Cardiac fibroblast (primary cell): ENCODE measurements at regions not wholly inside any gene's neighbourhood (a gene's known extent, or its start where the extent isn't known, plus 50 kb on each side); places are given as distances from the start of the nearest gene placed in this dataset.

Experiments used
- DNase-seq, 2 donors: peaks; one replicate each; pipeline versions ENCODE4 v3.0.0 to v3.0.0-alpha.2; 2010; ENCODE audit warnings: low read depth in 2 of 2
- H3K4me3 ChIP-seq, 2 donors: replicated peaks in 1 of 2; 1 replicate in 1 of 2; 2 replicates in 1 of 2; pipeline ENCODE4 v1.5.1; 2011; ENCODE audit warnings: low read depth in 2 of 2, low read length in 2 of 2, mild to moderate bottlenecking in 2 of 2, moderate library complexity in 1 of 2
- CTCF ChIP-seq: IDR thresholded peaks from one replicate; pipeline ENCODE4 v1.5.1; 2011; ENCODE audit warnings: low read depth, mild to moderate bottlenecking, low read length, inconsistent platforms

DNA sequence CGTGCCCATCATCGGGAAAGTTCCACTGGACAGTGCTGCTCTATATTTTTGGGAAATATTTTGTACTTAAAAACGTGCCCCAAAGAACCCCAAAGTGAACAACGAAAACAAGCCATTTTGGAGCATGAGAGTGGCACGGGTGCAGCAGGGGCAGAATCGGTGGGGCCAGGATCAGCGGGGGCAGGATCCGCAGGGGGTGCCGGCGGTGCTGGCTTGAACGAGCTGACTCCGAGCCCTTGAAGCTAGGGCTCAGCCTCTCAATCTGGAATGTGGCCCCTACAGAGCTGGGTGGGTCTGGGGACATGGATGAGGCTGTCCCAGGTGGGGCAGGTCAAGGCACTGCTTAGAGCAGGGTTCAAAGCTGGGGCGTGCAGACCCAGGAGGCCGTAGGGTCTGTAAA, 104.7 kb upstream of the COL5A1 start:
- no peak for DNase-seq
- TF ChIP-seq CTCF, result no peak
- no peak overlapping the region for H3K4me3 ChIP-seq

- DNase-seq, result no peak
- TF ChIP-seq CTCF, result no peak
- H3K4me3 ChIP-seq, result no peak overlapping the region
Observed at GRCh38 chr9:134537951-134538641, 103.5 kb upstream of the COL5A1 start.

DNA sequence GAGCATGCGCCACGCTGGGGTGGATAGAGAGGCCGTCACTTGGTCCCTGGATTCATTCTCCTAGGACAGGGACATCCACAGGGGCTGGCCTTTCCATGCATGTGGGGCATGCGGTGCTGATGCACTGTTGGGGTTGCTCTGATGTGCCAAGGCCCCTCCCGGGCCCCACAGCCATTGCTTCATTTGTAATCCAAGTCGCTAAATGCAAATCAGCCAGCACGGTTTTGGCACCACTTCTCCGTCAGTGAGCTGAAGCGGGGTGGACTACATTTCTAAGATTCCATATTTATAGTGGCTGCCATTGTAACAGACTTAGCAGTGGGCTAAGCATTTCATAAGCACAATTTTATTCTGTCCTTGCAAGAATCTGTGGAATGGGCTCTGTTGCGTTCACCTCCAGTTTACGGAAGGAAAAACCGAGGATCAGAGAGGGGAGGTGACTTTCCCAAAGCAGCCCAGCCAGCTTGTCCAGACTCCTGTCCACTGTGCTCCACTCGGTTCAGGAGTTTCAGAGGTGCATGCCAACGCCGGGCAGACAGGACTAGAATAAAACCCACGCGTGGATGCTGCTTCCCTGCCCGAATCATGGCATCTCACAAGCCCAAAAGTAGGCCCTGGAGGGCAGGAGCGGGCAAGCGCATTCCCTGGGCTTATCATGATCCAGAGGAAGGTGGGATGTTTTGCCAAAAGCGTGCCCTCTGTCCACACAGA, 102.6 kb upstream of the COL5A1 start:
- H3K4me3 ChIP-seq, result no peak overlapping the region
- no peak for DNase-seq
- TF ChIP-seq CTCF, result no peak

DNA sequence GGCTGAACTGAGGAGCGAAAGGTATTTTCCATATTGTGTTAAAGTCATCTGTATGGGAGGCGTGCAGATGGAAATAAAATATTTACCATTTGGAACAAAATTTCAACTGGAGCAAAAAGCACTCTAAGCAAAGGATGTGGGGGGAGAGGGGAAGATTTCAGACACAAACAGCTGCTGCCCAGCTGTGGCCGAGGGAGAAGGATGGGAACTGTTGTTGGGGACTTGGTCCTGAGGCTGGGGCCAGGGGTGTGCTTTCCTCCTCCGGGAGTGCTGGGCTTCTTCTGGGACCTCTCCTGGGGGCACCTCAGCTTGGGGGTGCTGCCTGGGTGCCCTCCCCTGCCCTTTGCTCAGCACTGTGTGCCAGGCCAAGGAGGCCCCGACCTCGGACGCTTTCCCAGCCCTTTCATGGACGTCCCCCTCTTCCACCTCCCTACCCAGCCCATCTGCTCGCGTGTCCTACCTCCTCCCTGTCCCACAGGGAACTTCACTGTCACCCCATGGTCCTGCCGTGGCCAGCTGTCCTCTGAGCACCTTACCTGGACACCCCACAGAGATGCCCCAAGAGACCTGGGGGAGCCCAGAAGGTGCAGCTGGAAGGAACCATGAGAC, 101.9 kb upstream of the COL5A1 start:
- H3K4me3 ChIP-seq, result no peak overlapping the region
- TF ChIP-seq CTCF, result no peak
- no peak for DNase-seq

GRCh38 chr9:134540276-134541096, 101.1 kb upstream of the COL5A1 start:
- TF ChIP-seq CTCF, result no peak
- no peak for DNase-seq
- H3K4me3 ChIP-seq, result no peak overlapping the region

DNA sequence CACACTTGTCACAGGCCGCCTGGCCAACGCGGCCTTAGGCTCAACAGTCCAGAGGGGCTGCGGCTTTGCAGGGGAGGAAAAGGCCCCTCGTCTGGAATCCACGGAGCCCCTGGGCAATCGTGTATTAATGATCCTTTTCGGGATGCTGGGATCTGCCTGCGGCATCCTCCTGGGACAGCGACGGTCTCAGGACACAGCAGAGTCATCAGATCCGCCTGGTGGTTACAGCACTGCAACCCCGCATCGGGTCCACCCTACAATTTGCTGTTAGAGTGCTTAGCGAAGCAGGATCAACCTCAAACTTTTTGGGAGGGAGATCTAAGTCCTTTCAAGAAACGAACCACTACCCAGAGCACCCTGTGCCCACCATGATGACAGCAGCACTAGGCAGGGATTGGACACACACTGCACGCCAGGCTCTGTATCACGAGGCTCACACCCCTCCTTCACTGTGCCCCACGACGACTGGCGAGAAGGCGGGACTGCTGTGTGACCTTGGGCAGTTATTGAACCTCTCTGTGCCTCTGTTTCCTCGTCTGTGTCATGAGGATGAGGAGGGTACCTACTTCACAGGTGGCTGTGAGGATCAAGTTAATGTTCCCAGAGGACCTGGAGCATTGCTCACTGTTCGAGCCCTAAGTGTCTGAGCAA, 100.4 kb upstream of the COL5A1 start:
- no peak for DNase-seq
- H3K4me3 ChIP-seq, result no peak overlapping the region
- no peak for TF ChIP-seq CTCF
